Nephron progenitor cell (in vitro differentiated cells): ENCODE measurements at regions not wholly inside any gene's neighbourhood (a gene's known extent, or its start where the extent isn't known, plus 50 kb on each side); places are given as distances from the start of the nearest gene placed in this dataset.
"Not testable (repeated sequence)": the region's sequence is repeated elsewhere in the genome, so short reads cannot be mapped to it uniquely, and the experiment has no call there.

Experiments used
- DNase-seq: peaks from one replicate; pipeline ENCODE4 v3.0.0; 2021
- H3K27ac Mint-ChIP-seq: 2 replicates; pipeline ENCODE4 v1.8.0; 2021; ENCODE audit warnings: mild to moderate bottlenecking, moderate library complexity, mixed read lengths
- H3K27me3 Mint-ChIP-seq: 2 replicates; pipeline ENCODE4 v1.8.0; 2021; ENCODE audit warnings: mild to moderate bottlenecking, low read depth, mixed read lengths; ENCODE audit not compliant: poor library complexity
- H3K36me3 Mint-ChIP-seq: 2 replicates; pipeline ENCODE4 v1.8.0; 2021; ENCODE audit warnings: low read depth, mixed read lengths
- H3K4me1 Mint-ChIP-seq: 2 replicates; pipeline ENCODE4 v1.8.0; 2021; ENCODE audit warnings: mixed read lengths
- H3K4me3 Mint-ChIP-seq: 2 replicates; pipeline ENCODE4 v1.8.0; 2021; ENCODE audit warnings: mild to moderate bottlenecking, moderate library complexity, mixed read lengths
- H3K9me3 Mint-ChIP-seq: 2 replicates; pipeline ENCODE4 v1.8.0; 2021; ENCODE audit warnings: mild to moderate bottlenecking, moderate library complexity, mixed read lengths
- TF ChIP-seq, protein P1 (sequence below): fragments of 200-600 bp; sonication (generic); IDR thresholded peaks from 2 replicates; pipeline ENCODE4 v1.5.0; 2021; ENCODE audit warnings: antibody characterized with exemption

DNA sequence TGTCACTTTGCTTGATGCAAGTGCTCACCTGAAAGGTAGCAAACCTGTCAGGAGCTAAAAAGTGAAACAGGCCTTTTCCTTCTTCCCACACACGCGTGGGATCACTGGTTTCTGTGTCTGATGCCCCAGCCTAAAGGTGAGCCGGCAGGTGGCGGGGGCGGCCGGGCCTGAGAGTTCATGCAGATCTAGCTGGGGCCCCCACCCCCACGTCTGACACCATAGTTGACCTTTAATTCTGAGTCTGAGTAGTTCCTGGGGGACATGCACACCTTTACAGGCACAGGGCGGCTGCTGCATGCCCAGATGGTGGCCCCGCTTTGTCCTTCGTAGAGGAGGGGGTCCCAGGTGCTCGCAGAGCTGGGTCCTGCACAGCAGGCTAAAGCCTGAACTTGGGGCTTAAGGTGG lies 345.3 kb downstream of the TEX29 start:
- TF ChIP-seq, protein P1, sequence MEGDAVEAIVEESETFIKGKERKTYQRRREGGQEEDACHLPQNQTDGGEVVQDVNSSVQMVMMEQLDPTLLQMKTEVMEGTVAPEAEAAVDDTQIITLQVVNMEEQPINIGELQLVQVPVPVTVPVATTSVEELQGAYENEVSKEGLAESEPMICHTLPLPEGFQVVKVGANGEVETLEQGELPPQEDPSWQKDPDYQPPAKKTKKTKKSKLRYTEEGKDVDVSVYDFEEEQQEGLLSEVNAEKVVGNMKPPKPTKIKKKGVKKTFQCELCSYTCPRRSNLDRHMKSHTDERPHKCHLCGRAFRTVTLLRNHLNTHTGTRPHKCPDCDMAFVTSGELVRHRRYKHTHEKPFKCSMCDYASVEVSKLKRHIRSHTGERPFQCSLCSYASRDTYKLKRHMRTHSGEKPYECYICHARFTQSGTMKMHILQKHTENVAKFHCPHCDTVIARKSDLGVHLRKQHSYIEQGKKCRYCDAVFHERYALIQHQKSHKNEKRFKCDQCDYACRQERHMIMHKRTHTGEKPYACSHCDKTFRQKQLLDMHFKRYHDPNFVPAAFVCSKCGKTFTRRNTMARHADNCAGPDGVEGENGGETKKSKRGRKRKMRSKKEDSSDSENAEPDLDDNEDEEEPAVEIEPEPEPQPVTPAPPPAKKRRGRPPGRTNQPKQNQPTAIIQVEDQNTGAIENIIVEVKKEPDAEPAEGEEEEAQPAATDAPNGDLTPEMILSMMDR = no peak
- Mint-ChIP-seq H3K27me3 (peaks cover 19% of the 10 kb centered on the region), H3K4me1 (no peaks in the 10 kb centered on the region), H3K27ac (no peak overlapping the region), H3K36me3 (no peaks in the 10 kb centered on the region), H3K9me3 (no peaks in the 10 kb centered on the region), H3K4me3 (no peak overlapping the region)
- no peak for DNase-seq

DNA sequence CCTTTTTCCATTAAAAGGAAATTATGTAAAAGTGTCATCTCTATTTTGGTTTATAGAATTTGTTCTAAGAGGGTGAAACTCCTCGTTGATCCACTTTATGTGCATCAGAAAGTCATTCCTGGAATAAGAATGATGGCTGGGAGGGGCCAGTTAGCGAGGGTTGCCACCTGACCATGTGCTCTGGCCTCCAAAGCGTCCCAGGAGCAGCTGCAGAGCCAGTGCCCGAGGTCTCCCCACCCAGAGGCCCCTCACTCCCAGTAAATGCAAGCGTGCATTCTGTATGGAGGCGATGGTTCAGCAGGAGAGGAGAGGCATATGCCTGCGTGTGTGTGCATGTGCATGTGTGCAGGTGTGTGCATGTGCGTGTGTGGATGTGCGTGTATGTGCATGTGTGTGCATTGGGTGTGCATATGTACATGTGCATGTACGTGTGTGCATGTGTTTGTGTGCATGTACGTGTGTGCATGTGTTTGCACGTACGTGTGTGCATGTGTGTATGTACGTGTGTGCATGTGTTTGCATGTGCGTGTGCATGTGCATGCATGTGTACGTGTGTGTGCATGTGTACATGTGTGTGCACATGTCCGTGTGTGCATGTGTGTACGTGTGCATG lies 345.8 kb downstream of the TEX29 start:
- TF ChIP-seq, protein P1 = no peak
- H3K27ac Mint-ChIP-seq = no peak overlapping the region
- no peaks in the 10 kb centered on the region for H3K36me3 Mint-ChIP-seq
- H3K4me3 Mint-ChIP-seq = no peak overlapping the region
- DNase-seq = no peak
- no peaks in the 10 kb centered on the region for H3K9me3 Mint-ChIP-seq
- no peaks in the 10 kb centered on the region for H3K4me1 Mint-ChIP-seq
- H3K27me3 Mint-ChIP-seq = peaks cover 17% of the 10 kb centered on the region

DNA sequence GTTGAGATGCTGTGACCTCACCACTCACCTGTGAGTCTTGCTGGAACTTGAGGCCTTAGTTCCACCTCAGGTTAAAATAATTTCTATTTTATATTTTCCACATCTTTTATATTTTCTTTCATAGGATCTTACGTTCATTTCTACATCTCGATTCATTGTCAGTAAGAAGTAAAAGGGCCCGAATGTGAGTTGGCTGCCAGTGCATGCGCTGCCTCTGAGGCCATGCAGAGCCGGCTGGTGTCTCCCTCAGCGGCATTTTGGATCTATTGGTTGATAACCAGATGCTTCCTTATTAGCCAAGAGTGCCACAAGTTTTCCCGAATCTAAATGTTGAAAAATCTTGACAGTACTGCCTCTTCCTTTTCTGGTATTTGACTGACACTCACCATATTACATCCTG lies 347.3 kb downstream of the TEX29 start:
- H3K36me3 Mint-ChIP-seq = no peaks in the 10 kb centered on the region
- H3K4me3 Mint-ChIP-seq = no peak overlapping the region
- TF ChIP-seq, protein P1 = no peak
- no peak for DNase-seq
- peaks cover 12% of the 10 kb centered on the region for H3K27me3 Mint-ChIP-seq
- no peaks in the 10 kb centered on the region for H3K9me3 Mint-ChIP-seq
- H3K4me1 Mint-ChIP-seq = no peaks in the 10 kb centered on the region
- H3K27ac Mint-ChIP-seq = no peak overlapping the region

DNA sequence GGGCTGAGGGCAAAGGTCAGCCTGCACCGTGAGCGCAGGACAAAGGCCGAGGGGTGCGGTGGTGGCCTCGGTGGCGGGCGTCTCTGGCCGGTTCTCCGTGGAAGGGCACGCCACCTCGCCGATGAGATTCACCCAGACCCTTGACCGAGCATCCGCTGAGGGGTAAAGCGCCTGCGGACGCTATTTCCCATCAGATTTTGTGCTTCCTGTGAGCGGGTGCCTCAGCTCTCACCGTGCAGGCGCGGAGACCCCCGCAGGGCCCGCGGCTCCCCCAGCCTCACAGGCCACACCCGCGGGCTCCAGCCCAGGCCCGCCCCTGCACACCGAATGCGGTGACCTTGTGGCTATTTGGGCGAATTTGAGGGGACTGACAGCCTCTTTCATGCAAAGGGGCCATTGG lies 348.0 kb downstream of the TEX29 start:
- Mint-ChIP-seq H3K36me3 (no peaks in the 10 kb centered on the region), H3K27me3 (peaks cover 10% of the 10 kb centered on the region), H3K9me3 (no peaks in the 10 kb centered on the region), H3K4me3 (no peak overlapping the region), H3K27ac (no peak overlapping the region), H3K4me1 (no peaks in the 10 kb centered on the region)
- no peak for DNase-seq
- TF ChIP-seq, protein P1 = no peak

DNA sequence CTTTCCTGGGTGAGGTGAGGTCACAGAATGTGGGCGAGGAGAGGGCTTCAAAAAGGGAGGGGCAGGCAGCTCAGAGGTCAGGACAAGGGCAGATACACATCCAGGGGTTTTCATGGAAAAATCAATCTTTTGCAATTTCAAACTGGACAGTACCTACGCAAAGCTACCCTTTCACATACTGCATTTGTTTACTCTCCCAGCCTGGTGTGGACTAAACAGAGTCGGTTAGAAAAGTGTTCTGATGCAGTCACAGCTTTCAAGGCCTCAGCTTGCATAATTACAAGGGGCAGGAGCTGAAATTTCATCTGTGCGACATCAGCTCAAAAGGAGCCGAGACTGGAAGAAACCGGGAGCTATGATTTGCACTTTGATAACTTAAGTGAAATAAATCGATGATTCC lies 351.8 kb downstream of the TEX29 start:
- not testable (repeated sequence) for H3K4me3 Mint-ChIP-seq, H3K36me3 Mint-ChIP-seq, DNase-seq, H3K27ac Mint-ChIP-seq, H3K27me3 Mint-ChIP-seq, H3K4me1 Mint-ChIP-seq, H3K9me3 Mint-ChIP-seq

DNA sequence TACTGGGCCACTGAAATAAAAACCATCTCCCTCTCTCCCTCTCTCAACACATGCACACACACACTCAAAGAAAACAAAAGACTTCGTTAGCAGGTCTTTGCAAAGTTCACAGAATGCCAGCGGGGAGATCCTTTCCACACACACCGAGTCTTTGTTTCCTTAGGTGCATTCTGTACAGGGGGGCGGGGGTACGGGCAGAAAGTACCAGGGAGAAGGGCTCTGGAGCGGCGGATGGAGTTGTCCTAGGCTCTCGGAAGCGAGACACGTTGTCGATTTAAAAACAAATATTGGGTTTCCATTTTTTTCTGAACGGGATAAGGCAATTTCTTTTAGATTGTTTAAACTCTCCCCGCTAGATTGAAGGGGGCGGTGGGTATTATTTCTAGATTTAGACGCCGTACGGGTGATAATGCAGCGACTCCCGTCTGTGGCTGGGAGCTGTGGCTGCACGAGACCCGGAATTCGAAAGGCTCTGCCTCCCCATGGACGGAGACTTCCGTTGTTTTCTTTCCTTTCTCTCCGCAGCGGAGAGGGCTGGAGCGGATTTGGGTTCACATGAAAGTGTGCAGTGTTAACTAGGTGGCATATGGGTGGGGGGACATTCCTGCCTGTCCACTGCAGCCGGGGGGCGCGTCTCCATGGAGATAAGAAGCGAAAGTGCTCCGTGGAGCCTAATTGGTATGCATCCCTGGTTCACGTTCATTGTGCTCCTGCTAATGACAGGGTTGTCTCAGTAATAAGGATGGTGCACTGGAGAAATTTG lies 357.9 kb downstream of the TEX29 start:
- not testable (repeated sequence) for H3K27ac Mint-ChIP-seq, H3K9me3 Mint-ChIP-seq, H3K36me3 Mint-ChIP-seq, H3K4me1 Mint-ChIP-seq, H3K27me3 Mint-ChIP-seq, DNase-seq, H3K4me3 Mint-ChIP-seq

DNA sequence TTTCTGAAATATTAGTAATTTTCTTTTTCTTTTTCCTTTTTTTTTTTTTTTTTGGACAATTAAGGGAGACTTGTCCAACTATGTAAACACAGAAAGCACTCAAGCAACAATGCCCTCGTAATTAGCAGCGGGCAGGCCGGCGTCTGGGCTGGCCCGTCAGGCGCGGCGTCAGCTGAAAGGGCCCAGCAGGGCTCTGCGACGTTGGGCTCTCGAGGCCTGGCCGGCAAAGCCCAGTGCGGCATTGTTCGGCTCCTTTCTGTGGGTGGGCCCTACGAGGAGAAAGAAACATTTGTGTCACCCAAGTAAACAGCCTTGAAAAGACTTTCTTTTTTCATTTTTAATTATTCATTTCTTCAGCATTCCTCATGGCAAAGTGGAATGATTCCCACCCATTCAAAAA lies 359.2 kb downstream of the TEX29 start:
- not testable (repeated sequence) for H3K4me1 Mint-ChIP-seq, H3K9me3 Mint-ChIP-seq, H3K27ac Mint-ChIP-seq, H3K27me3 Mint-ChIP-seq, H3K36me3 Mint-ChIP-seq, DNase-seq, H3K4me3 Mint-ChIP-seq

DNA sequence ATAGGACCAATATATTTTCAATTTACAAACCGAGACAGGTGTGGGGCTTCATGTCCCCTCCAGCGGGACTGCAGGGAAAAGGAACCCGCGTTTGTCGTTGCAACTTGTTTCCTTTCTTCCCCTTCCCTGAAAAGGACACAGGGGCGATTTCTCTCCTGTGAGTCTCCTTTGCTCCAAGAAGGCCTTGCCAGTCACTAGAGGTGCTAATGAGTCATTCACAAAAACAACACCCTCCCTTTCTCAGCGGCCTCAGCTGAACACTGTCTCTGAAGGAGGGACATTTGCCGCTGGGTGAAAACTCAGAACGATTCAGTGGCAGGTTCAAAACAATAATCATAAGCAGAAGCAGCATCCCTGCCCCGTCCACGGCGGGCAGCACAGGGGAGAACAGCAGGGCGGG lies 359.7 kb downstream of the TEX29 start:
- not testable (repeated sequence) for H3K27me3 Mint-ChIP-seq, H3K4me1 Mint-ChIP-seq, H3K9me3 Mint-ChIP-seq, DNase-seq, H3K4me3 Mint-ChIP-seq, H3K27ac Mint-ChIP-seq, H3K36me3 Mint-ChIP-seq

DNA sequence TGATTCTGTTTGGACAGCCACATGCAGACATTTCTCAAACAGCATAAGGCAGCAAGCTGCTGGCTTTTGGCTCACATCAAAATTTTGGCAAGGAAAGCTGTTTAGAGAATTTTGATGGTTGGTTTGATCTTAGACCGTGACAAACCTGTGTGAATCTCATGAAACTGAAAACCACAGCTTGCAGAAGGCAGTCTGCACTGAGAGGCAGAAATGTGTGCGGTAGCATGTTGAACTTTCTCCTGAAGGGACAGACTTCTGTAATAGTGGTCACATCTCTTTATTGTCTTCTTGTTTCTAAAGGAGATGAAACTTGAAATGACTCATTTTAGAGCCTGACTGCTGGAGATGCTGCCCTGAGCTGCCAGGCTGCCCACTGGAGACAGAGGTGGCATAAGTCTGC lies 371.6 kb downstream of the TEX29 start:
- not testable (repeated sequence) for H3K36me3 Mint-ChIP-seq, H3K27ac Mint-ChIP-seq, H3K4me1 Mint-ChIP-seq, DNase-seq, H3K9me3 Mint-ChIP-seq, H3K4me3 Mint-ChIP-seq, H3K27me3 Mint-ChIP-seq

DNA sequence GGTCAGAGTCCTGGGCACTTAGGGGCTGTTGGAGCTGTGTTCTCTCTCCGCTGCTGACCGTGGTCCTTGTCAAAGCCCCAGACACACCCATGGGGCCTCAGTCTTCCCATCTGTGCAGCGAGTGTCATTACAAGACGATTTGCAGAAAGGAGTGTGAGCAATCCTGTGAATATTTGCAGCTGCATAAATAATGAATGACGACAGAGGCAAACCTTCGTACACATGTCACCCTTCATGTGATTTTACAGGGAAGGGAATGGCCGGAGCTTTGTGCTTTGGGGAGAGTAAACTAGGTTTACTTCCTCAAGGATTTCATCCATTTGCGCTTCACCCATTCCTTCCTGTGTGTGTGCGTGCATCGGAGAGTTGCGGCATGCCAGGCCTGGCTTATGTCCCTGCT lies 370.8 kb upstream of the SOX1 start:
- DNase-seq, H3K9me3 Mint-ChIP-seq, H3K4me3 Mint-ChIP-seq, H3K36me3 Mint-ChIP-seq, H3K27ac Mint-ChIP-seq, H3K4me1 Mint-ChIP-seq, H3K27me3 Mint-ChIP-seq: not testable (repeated sequence)

DNA sequence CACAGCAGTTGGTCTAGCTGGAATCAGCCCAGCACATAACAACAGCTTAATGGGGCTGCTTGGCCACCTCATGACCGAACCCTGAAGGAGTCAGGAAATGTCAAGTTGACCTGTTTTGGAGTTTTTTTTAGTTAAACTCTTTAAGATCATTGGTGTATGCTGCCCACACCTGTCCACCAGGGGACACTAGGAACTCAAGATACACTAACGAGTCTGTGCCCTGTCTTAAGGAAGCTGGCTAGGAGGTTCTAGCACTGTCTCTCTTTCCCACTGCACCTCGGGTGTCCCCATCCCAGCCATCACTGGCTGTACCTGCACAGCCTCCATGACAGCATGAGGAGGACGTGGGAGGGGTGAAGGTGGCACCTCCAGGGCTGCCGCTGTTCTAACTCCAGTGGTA lies 364.9 kb upstream of the SOX1 start:
- not testable (repeated sequence) for DNase-seq, H3K9me3 Mint-ChIP-seq, H3K4me3 Mint-ChIP-seq, H3K4me1 Mint-ChIP-seq, H3K27me3 Mint-ChIP-seq, H3K36me3 Mint-ChIP-seq, H3K27ac Mint-ChIP-seq
